HCT116 (cell line): ENCODE measurements at regions not wholly inside any gene's neighbourhood (a gene's known extent, or its start where the extent isn't known, plus 50 kb on each side); places are given as distances from the start of the nearest gene placed in this dataset.

ENCODE experiments used
- CTCF ChIP-seq, 3 experiments: fragments of 200-600 bp in 1 of 3; sonication (generic) in 1 of 3; IDR thresholded peaks in 2 of 3; conservative IDR thresholded peaks in 1 of 3; 2 replicates each; pipeline ENCODE4 v1.5.1; 2012 to 2017; ENCODE audit warnings: low read depth in 2 of 3, low read length in 2 of 3, antibody characterized with exemption in 1 of 3, borderline replicate concordance in 1 of 3, control low read depth in 1 of 3, mild to moderate bottlenecking in 1 of 3, mixed read lengths in 1 of 3, mixed run types in 1 of 3, moderate library complexity in 1 of 3; ENCODE audit not compliant: insufficient read depth in 1 of 3
- ELF1 ChIP-seq: IDR thresholded peaks from 2 replicates; pipeline ENCODE4 v1.6.1; 2012; ENCODE audit warnings: low read depth, borderline replicate concordance
- POLR2A ChIP-seq: IDR thresholded peaks from 2 replicates; pipeline ENCODE4 v1.7.0; 2011; ENCODE audit warnings: borderline replicate concordance; ENCODE audit not compliant: insufficient read depth, insufficient read length; ENCODE audit errors: extremely low read depth
- POLR2AphosphoS5 ChIP-seq: IDR thresholded peaks from 2 replicates; pipeline ENCODE4 v1.6.1; 2011; ENCODE audit warnings: mild to moderate bottlenecking, low read depth, low read length, moderate library complexity
- REST ChIP-seq: IDR thresholded peaks from 2 replicates; pipeline ENCODE4 v1.6.1; 2012; ENCODE audit warnings: low read depth

DNA sequence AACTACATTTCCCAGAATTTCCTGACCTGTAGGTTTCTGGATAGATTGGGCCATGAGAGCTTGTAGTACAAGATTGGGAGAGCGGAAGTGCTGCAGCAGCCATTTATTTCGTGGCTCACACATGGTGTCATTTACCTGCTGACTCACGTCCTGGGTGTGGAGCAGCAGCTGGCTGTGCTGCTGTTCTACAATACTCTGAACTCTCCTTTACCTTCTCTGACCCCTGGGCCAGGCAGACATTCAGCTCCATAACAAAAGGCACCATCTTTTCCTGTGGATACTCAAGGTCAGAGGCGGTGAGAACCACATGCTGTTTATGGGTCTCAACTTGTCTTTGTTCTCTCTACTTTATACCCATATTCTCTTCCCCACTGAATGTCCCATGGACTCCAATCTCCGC lies 490.2 kb downstream of the IGSF11 start:
- TF ChIP-seq POLR2AphosphoS5 (no peak), CTCF (IDR thresholded peaks at IDR 0.05 in 2 of 3, conservative IDR thresholded peaks at IDR 0.05 in 1 of 3; ENCODE audit: borderline replicate concordance in 1 of 3, insufficient read depth in 1 of 3, low read depth in 2 of 3, low read length in 2 of 3) (no peak), POLR2A (no peak), REST (no peak), ELF1 (no peak)
